Fibroblast of lung (primary cell): ENCODE measurements at regions not wholly inside any gene's neighbourhood (a gene's known extent, or its start where the extent isn't known, plus 50 kb on each side); places are given as distances from the start of the nearest gene placed in this dataset.

ENCODE experiments used
- CTCF ChIP-seq, 2 donors: IDR thresholded peaks in 1 of 2; conservative IDR thresholded peaks in 1 of 2; 1 replicate in 1 of 2; 2 replicates in 1 of 2; pipeline ENCODE4 v1.5.1; 2011 to 2012; ENCODE audit warnings: low read length in 2 of 2, control low read depth in 1 of 2, inconsistent platforms in 1 of 2, low read depth in 1 of 2, mild to moderate bottlenecking in 1 of 2
- EZH2 ChIP-seq: IDR thresholded peaks from 2 replicates; pipeline ENCODE4 v1.5.1; 2012; ENCODE audit warnings: low read length, control low read depth, mild to moderate bottlenecking; ENCODE audit errors: missing control alignments

GRCh38 chr1:194208674-194209073 lies 1022.3 kb upstream of the B3GALT2 start:
- TF ChIP-seq CTCF (conservative IDR thresholded peaks at IDR 0.05 in 1 of 2, IDR thresholded peaks at IDR 0.05 in 1 of 2; ENCODE audit: low read depth in 1 of 2, low read length in 2 of 2): no peak
- no peak for TF ChIP-seq EZH2
